ENCODE measurements at regions not wholly inside any gene's neighbourhood (a gene's known extent, or its start where the extent isn't known, plus 50 kb on each side); places are given as distances from the start of the nearest gene placed in this dataset.

GRCh38 chr2:152250421-152251100 is 75.0 kb upstream of the STAM2 start:
- H3K9me1 ChIP-seq (ENCODE audit: control insufficient read depth, insufficient read depth, low read length) = no peaks in the 10 kb centered on the region
- H3K4me1 ChIP-seq (replicated peaks in 1 of 2; ENCODE audit: control insufficient read depth in 2 of 2, insufficient read depth in 2 of 2, low read length in 2 of 2) = no peaks in the 10 kb centered on the region
- DNase-seq (ENCODE audit: extremely low read depth in 1 of 4, low spot score in 3 of 4) (no peak), FAIRE-seq (no peak), ATAC-seq (no peak)
- no peaks in the 10 kb centered on the region for H3K79me2 ChIP-seq (ENCODE audit: control insufficient read depth, insufficient read depth, low read length)
- H3K27ac ChIP-seq (ENCODE audit: extremely low read depth, low read depth, low read length) = no peak overlapping the region
- H3K27me3 ChIP-seq (ENCODE audit: control insufficient read depth in 2 of 2, insufficient read depth in 2 of 2, low read length in 2 of 2) = no peaks in the 10 kb centered on the region
- H3K9ac ChIP-seq (ENCODE audit: insufficient read depth in 1 of 2, low read depth in 2 of 2, low read length in 2 of 2) = no peak overlapping the region
- no peak overlapping the region for H2AFZ ChIP-seq (ENCODE audit: low read depth, low read length)
- no TSS peak for BruUV-seq (replicated peaks)
- ChIA-PET POLR2A (no interaction called here), CTCF (ENCODE audit: low intra/inter-chr PET ratio) (no interaction called here)
- 0% methylated on average over 3 of the region's 3 CpGs for WGBS (ENCODE audit: insufficient coverage, low coverage, missing lambda C conversion rate)
- intact Hi-C loops (cut with micrococcal nuclease) (no loop called here), in situ Hi-C loops (cut with MboI) (no loop called here)
- H3K36me3 ChIP-seq (ENCODE audit: control insufficient read depth, insufficient read depth, low read length) = no peaks in the 10 kb centered on the region
- no peak overlapping the region for H3K4me2 ChIP-seq (ENCODE audit: insufficient read depth, low read length)
- no peak for TF ChIP-seq L3MBTL2 (IDR thresholded peaks at IDR 0.05)
- no peak for TF ChIP-seq MXI1 (IDR thresholded peaks at IDR 0.05; ENCODE audit: low read depth, low read length)
- no peak for TF ChIP-seq ZNF347 (CRISPR knock-in tag; IDR thresholded peaks at IDR 0.05; ENCODE audit: low read depth)
- TF ChIP-seq CBX8 (IDR thresholded peaks at IDR 0.05; ENCODE audit: borderline replicate concordance, extremely low read depth, low read depth, low read length, poor library complexity, severe bottlenecking) = no peak
- H3K4me3 ChIP-seq = no peak overlapping the region
- H3K9me3 ChIP-seq (replicated peaks; ENCODE audit: control insufficient read depth, insufficient read depth, low read depth, low read length) = no peaks in the 10 kb centered on the region
- no peaks in the 10 kb centered on the region for H4K20me1 ChIP-seq (replicated peaks; ENCODE audit: control insufficient read depth, insufficient read depth, low read length)

GRCh38 chr2:152251211-152251610 is 75.6 kb upstream of the STAM2 start:
- ATAC-seq (no peak), DNase-seq (ENCODE audit: extremely low read depth in 1 of 4, low spot score in 3 of 4) (no peak), FAIRE-seq (no peak)
- intact Hi-C loops (cut with micrococcal nuclease) (no loop called here), in situ Hi-C loops (cut with MboI) (no loop called here)
- Histone ChIP-seq H3K27me3 (ENCODE audit: control insufficient read depth in 2 of 2, insufficient read depth in 2 of 2, low read length in 2 of 2) (no peaks in the 10 kb centered on the region), H3K4me2 (ENCODE audit: insufficient read depth, low read length) (no peak overlapping the region), H3K27ac (ENCODE audit: extremely low read depth, low read depth, low read length) (no peak overlapping the region), H3K4me1 (replicated peaks in 1 of 2; ENCODE audit: control insufficient read depth in 2 of 2, insufficient read depth in 2 of 2, low read length in 2 of 2) (no peaks in the 10 kb centered on the region), H3K9me1 (ENCODE audit: control insufficient read depth, insufficient read depth, low read length) (no peaks in the 10 kb centered on the region), H3K36me3 (ENCODE audit: control insufficient read depth, insufficient read depth, low read length) (no peaks in the 10 kb centered on the region), H3K4me3 (no peak overlapping the region), H2AFZ (ENCODE audit: low read depth, low read length) (no peak overlapping the region), H4K20me1 (replicated peaks; ENCODE audit: control insufficient read depth, insufficient read depth, low read length) (no peaks in the 10 kb centered on the region), H3K9ac (ENCODE audit: insufficient read depth in 1 of 2, low read depth in 2 of 2, low read length in 2 of 2) (no peak overlapping the region), H3K79me2 (ENCODE audit: control insufficient read depth, insufficient read depth, low read length) (no peaks in the 10 kb centered on the region), H3K9me3 (replicated peaks; ENCODE audit: control insufficient read depth, insufficient read depth, low read depth, low read length) (no peaks in the 10 kb centered on the region)
- POLR2A ChIA-PET = no interaction called here
- CTCF ChIA-PET (ENCODE audit: low intra/inter-chr PET ratio) = no interaction called here
- WGBS (ENCODE audit: insufficient coverage, low coverage, missing lambda C conversion rate) = 1% methylated on average over 3 of the region's 3 CpGs
- BruUV-seq (replicated peaks) = no TSS peak
- TF ChIP-seq KDM4B (IDR thresholded peaks at IDR 0.05; ENCODE audit: borderline replicate concordance in 2 of 2, low read depth in 1 of 2) = no peak
